ENCODE measurements at regions not wholly inside any gene's neighbourhood (a gene's known extent, or its start where the extent isn't known, plus 50 kb on each side); places are given as distances from the start of the nearest gene placed in this dataset.
A peak's percentile ranks its signal among the peaks of the same experiment; 100 is the strongest.

- no peak for ATAC-seq
- H3K27me3 Mint-ChIP-seq (ENCODE audit: insufficient read depth, low read depth, poor library complexity), result peaks cover 4% of the 10 kb centered on the region
- no peak overlapping the region for H3K27ac Mint-ChIP-seq
- Histone ChIP-seq H3K27me3 (ENCODE audit: insufficient read depth) (no peaks in the 10 kb centered on the region), H3K79me2 (replicated peaks; ENCODE audit: insufficient read depth) (no peaks in the 10 kb centered on the region), H4K20me1 (replicated peaks; ENCODE audit: insufficient read depth) (no peaks in the 10 kb centered on the region), H3F3A (replicated peaks; ENCODE audit: low read depth) (no peaks in the 10 kb centered on the region), H3K4me3 (no peak overlapping the region), H3K4me1 (ENCODE audit: insufficient read depth) (peaks cover 6% of the 10 kb centered on the region; the same call in 1 of the 2 replicates), H3K4me2 (no peak overlapping the region), H3K36me3 (ENCODE audit: insufficient read depth) (no peaks in the 10 kb centered on the region), H3K9me2 (ENCODE audit: insufficient read depth) (0 out of 2 replicates have a peak, but pooled peaks cover 7% of the 10 kb centered on the region), H3K27ac (ENCODE audit: low read depth) (no peak overlapping the region), H2AFZ (peak overlapping the region; percentile 47; the same call in 1 of the 2 replicates)
- H3K4me3 Mint-ChIP-seq, result no peak overlapping the region
- no peaks in the 10 kb centered on the region for H3K36me3 Mint-ChIP-seq (ENCODE audit: low read depth)
- no peaks in the 10 kb centered on the region for H3K9me3 Mint-ChIP-seq
- H3K4me1 Mint-ChIP-seq, result peaks cover 19% of the 10 kb centered on the region
- TF ChIP-seq NANOG (IDR thresholded peaks at IDR 0.05; ENCODE audit: borderline replicate concordance), result no peak
- DNase-seq (ENCODE audit: low spot score), result no peak
These were observed 80.7 kb upstream of the DUSP5 start for GRCh38 chr10:110416776-110417711.

DNA sequence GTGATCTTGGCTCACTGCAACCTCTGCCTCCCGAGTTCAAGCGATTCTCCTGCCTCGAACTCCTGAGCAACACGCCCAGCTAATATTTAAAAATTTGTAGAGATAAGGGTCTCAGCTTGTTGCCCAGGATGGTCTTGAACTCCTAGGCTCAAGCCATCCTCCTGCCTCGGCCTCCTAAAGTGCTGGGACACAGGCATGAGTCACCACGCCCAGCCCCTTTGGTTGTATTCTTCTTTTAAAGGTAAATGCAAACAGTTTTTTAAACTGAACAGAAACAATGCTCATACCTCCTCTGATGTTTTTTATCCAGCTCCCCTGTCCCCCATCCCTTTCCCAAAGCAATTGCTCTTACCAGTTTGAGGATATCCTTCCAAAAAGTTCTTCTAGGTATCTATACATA, 79.5 kb upstream of the DUSP5 start:
- Histone ChIP-seq H3K79me2 (replicated peaks; ENCODE audit: insufficient read depth) (no peaks in the 10 kb centered on the region), H3K27me3 (ENCODE audit: insufficient read depth) (no peaks in the 10 kb centered on the region), H3F3A (replicated peaks; ENCODE audit: low read depth) (no peaks in the 10 kb centered on the region), H4K20me1 (replicated peaks; ENCODE audit: insufficient read depth) (no peaks in the 10 kb centered on the region), H3K36me3 (ENCODE audit: insufficient read depth) (no peaks in the 10 kb centered on the region), H3K4me2 (no peak overlapping the region), H2AFZ (no peak overlapping the region), H3K27ac (ENCODE audit: low read depth) (no peak overlapping the region), H3K4me1 (ENCODE audit: insufficient read depth) (peaks cover 9% of the 10 kb centered on the region; the same call in 1 of the 2 replicates), H3K9me2 (ENCODE audit: insufficient read depth) (0 out of 2 replicates have a peak, but pooled peaks cover 7% of the 10 kb centered on the region), H3K4me3 (no peak overlapping the region)
- Mint-ChIP-seq H3K27ac (no peak overlapping the region), H3K9me3 (no peaks in the 10 kb centered on the region), H3K36me3 (ENCODE audit: low read depth) (no peaks in the 10 kb centered on the region), H3K4me1 (peaks cover 24% of the 10 kb centered on the region), H3K27me3 (ENCODE audit: insufficient read depth, low read depth, poor library complexity) (peaks cover 6% of the 10 kb centered on the region), H3K4me3 (no peak overlapping the region)
- ATAC-seq, result no peak
- no peak for DNase-seq (ENCODE audit: low spot score)
- TF ChIP-seq POLR2AphosphoS5 (IDR thresholded peaks at IDR 0.05; ENCODE audit: low read depth) (no peak), EZH2phosphoT487 (IDR thresholded peaks at IDR 0.05; ENCODE audit: unreplicated experiment) (no peak), JUNB (IDR thresholded peaks at IDR 0.05; ENCODE audit: unreplicated experiment) (no peak), EZH2 (IDR thresholded peaks at IDR 0.05; ENCODE audit: low read depth, unreplicated experiment) (no peak), NANOG (IDR thresholded peaks at IDR 0.05; ENCODE audit: borderline replicate concordance) (no peak), ZNF114 (CRISPR knock-in tag; IDR thresholded peaks at IDR 0.05) (no peak), STAT1 (IDR thresholded peaks at IDR 0.05; ENCODE audit: unreplicated experiment) (no peak), CTCF (conservative IDR thresholded peaks at IDR 0.05; ENCODE audit: low read depth in 2 of 2) (no peak), CREB1 (CRISPR knock-in tag; IDR thresholded peaks at IDR 0.05; ENCODE audit: low read depth) (no peak), ZNF331 (CRISPR knock-in tag; IDR thresholded peaks at IDR 0.05; ENCODE audit: low read depth) (no peak)
- TF ChIP-seq, protein P1, sequence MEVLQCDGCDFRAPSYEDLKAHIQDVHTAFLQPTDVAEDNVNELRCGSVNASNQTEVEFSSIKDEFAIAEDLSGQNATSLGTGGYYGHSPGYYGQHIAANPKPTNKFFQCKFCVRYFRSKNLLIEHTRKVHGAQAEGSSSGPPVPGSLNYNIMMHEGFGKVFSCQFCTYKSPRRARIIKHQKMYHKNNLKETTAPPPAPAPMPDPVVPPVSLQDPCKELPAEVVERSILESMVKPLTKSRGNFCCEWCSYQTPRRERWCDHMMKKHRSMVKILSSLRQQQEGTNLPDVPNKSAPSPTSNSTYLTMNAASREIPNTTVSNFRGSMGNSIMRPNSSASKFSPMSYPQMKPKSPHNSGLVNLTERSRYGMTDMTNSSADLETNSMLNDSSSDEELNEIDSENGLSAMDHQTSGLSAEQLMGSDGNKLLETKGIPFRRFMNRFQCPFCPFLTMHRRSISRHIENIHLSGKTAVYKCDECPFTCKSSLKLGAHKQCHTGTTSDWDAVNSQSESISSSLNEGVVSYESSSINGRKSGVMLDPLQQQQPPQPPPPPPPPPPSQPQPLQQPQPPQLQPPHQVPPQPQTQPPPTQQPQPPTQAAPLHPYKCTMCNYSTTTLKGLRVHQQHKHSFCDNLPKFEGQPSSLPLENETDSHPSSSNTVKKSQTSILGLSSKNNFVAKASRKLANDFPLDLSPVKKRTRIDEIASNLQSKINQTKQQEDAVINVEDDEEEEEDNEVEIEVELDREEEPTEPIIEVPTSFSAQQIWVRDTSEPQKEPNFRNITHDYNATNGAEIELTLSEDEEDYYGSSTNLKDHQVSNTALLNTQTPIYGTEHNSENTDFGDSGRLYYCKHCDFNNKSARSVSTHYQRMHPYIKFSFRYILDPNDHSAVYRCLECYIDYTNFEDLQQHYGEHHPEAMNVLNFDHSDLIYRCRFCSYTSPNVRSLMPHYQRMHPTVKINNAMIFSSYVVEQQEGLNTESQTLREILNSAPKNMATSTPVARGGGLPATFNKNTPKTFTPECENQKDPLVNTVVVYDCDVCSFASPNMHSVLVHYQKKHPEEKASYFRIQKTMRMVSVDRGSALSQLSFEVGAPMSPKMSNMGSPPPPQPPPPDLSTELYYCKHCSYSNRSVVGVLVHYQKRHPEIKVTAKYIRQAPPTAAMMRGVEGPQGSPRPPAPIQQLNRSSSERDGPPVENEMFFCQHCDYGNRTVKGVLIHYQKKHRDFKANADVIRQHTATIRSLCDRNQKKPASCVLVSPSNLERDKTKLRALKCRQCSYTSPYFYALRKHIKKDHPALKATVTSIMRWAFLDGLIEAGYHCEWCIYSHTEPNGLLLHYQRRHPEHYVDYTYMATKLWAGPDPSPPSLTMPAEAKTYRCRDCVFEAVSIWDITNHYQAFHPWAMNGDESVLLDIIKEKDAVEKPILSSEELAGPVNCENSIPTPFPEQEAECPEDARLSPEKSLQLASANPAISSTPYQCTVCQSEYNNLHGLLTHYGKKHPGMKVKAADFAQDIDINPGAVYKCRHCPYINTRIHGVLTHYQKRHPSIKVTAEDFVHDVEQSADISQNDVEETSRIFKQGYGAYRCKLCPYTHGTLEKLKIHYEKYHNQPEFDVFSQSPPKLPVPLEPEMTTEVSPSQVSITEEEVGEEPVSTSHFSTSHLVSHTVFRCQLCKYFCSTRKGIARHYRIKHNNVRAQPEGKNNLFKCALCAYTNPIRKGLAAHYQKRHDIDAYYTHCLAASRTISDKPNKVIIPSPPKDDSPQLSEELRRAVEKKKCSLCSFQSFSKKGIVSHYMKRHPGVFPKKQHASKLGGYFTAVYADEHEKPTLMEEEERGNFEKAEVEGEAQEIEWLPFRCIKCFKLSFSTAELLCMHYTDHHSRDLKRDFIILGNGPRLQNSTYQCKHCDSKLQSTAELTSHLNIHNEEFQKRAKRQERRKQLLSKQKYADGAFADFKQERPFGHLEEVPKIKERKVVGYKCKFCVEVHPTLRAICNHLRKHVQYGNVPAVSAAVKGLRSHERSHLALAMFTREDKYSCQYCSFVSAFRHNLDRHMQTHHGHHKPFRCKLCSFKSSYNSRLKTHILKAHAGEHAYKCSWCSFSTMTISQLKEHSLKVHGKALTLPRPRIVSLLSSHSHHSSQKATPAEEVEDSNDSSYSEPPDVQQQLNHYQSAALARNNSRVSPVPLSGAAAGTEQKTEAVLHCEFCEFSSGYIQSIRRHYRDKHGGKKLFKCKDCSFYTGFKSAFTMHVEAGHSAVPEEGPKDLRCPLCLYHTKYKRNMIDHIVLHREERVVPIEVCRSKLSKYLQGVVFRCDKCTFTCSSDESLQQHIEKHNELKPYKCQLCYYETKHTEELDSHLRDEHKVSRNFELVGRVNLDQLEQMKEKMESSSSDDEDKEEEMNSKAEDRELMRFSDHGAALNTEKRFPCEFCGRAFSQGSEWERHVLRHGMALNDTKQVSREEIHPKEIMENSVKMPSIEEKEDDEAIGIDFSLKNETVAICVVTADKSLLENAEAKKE (CRISPR knock-in tag; IDR thresholded peaks at IDR 0.05), result no peak
- TF ChIP-seq, protein P2, sequence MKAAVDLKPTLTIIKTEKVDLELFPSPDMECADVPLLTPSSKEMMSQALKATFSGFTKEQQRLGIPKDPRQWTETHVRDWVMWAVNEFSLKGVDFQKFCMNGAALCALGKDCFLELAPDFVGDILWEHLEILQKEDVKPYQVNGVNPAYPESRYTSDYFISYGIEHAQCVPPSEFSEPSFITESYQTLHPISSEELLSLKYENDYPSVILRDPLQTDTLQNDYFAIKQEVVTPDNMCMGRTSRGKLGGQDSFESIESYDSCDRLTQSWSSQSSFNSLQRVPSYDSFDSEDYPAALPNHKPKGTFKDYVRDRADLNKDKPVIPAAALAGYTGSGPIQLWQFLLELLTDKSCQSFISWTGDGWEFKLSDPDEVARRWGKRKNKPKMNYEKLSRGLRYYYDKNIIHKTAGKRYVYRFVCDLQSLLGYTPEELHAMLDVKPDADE (IDR thresholded peaks at IDR 0.05), result no peak

All from GM23338 (cell line).